SK-N-MC (cell line): ENCODE measurements at regions not wholly inside any gene's neighbourhood (a gene's known extent, or its start where the extent isn't known, plus 50 kb on each side); places are given as distances from the start of the nearest gene placed in this dataset.

ENCODE experiments used
- DNase-seq: peaks from one replicate; pipeline ENCODE4 v3.0.0-alpha.2; 2011; ENCODE audit warnings: low read depth, low spot score
- H3K27ac ChIP-seq: fragments of 200-600 bp; sonication (generic); 2 replicates; pipeline ENCODE4 v1.5.1; 2016; ENCODE audit warnings: mixed run types
- H3K36me3 ChIP-seq: fragments of 200-600 bp; sonication (generic); 2 replicates; pipeline ENCODE4 v1.6.1; 2017; ENCODE audit warnings: antibody characterized with exemption, low read length, mixed read lengths; ENCODE audit not compliant: insufficient read depth
- H3K4me3 ChIP-seq: fragments of 200-600 bp; sonication (generic); 2 replicates; pipeline ENCODE4 v1.5.1; 2016
- H3K9ac ChIP-seq: fragments of 200-600 bp; sonication (generic); 2 replicates; pipeline ENCODE4 v1.8.0; 2017; ENCODE audit warnings: mixed run types, mixed read lengths; ENCODE audit not compliant: insufficient read length
- H3K9me3 ChIP-seq: fragments of 200-600 bp; sonication (generic); 2 replicates; pipeline ENCODE4 v1.6.1; 2017; ENCODE audit warnings: low read depth, mild to moderate bottlenecking, antibody characterized with exemption, low read length, moderate library complexity, mixed read lengths
- EZH2 ChIP-seq: fragments of 200-600 bp; sonication (generic); IDR thresholded peaks from one replicate; pipeline ENCODE4 v1.6.1; 2017; ENCODE audit warnings: antibody characterized with exemption
- FOXP2 ChIP-seq: optimal IDR thresholded peaks from 2 replicates; pipeline ENCODE3; 2011; ENCODE audit warnings: mild to moderate bottlenecking, moderate library complexity; ENCODE audit not compliant: insufficient read depth; ENCODE audit errors: extremely low read length, control extremely low read depth
- POLR2AphosphoS5 ChIP-seq: IDR thresholded peaks from 2 replicates; pipeline ENCODE4 v1.6.1; 2012; ENCODE audit warnings: mild to moderate bottlenecking, low read depth, low read length, borderline replicate concordance

- H3K4me3 ChIP-seq: no peak overlapping the region
- no peak overlapping the region for H3K9ac ChIP-seq
- H3K36me3 ChIP-seq: no peaks in the 10 kb centered on the region
- H3K9me3 ChIP-seq: no peaks in the 10 kb centered on the region
- no peak for DNase-seq
- H3K27ac ChIP-seq: no peak overlapping the region
- TF ChIP-seq POLR2AphosphoS5: no peak
- no peak for TF ChIP-seq EZH2
- TF ChIP-seq FOXP2: no peak
Measured at GRCh38 chr10:44035474-44036197, 349.3 kb downstream of the CXCL12 start.

DNA sequence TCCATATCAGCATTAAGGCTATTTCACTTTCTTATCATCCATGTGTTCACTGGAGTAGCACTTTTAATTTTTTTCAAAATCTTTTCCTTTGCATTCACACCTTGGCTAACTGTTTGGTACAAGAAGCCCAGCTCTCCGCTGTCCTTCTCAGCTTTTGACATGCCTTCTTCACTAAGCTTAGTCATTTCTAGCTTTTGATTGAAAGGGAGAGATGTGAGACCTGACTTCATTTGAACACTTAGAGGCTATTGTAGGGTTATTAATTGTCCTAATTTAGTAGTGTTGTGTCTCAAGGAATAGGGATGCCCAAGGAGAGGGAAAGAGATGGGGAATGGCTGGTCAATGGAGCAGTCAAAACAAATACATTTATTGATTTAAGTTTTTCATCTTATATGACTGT, 350.0 kb downstream of the CXCL12 start:
- DNase-seq: no peak
- H3K36me3 ChIP-seq: no peaks in the 10 kb centered on the region
- TF ChIP-seq POLR2AphosphoS5 (no peak), FOXP2 (no peak), EZH2 (no peak)
- no peaks in the 10 kb centered on the region for H3K9me3 ChIP-seq
- no peak overlapping the region for H3K4me3 ChIP-seq
- H3K9ac ChIP-seq: no peak overlapping the region
- no peak overlapping the region for H3K27ac ChIP-seq

GRCh38 chr10:44033008-44033407, 351.9 kb downstream of the CXCL12 start:
- TF ChIP-seq POLR2AphosphoS5: no peak
- TF ChIP-seq FOXP2: no peak
- TF ChIP-seq EZH2: no peak
- no peaks in the 10 kb centered on the region for H3K36me3 ChIP-seq
- no peak overlapping the region for H3K27ac ChIP-seq
- H3K9me3 ChIP-seq: no peaks in the 10 kb centered on the region
- H3K9ac ChIP-seq: no peak overlapping the region
- no peak for DNase-seq
- H3K4me3 ChIP-seq: no peak overlapping the region

- Histone ChIP-seq H3K9me3 (no peaks in the 10 kb centered on the region), H3K36me3 (no peaks in the 10 kb centered on the region), H3K4me3 (no peak overlapping the region), H3K9ac (no peak overlapping the region), H3K27ac (no peak overlapping the region)
- TF ChIP-seq FOXP2 (no peak), POLR2AphosphoS5 (no peak), EZH2 (no peak)
- no peak for DNase-seq
Measured at GRCh38 chr10:44032216-44032615, 352.7 kb downstream of the CXCL12 start.

DNA sequence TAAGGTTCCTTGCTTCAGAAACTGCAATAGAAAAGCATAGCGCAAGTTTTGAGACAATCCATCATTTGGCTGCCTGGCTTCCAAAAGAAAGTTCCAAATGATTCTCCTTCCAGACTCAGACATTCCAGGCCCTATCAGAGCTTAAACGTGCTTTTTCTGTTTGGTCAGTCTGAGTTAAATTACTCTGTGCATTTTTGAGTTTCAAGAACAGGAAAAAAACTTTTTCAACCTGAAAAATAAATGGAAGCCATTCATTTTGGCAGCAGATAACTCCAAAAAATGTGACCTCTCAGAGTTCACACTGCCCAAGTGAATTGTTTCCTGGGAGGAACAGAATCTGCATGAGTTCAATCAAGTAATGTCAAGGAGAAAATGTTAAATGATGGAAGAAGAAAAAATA, 354.2 kb downstream of the CXCL12 start:
- TF ChIP-seq EZH2 (no peak), FOXP2 (no peak), POLR2AphosphoS5 (no peak)
- Histone ChIP-seq H3K27ac (no peak overlapping the region), H3K9ac (no peak overlapping the region), H3K4me3 (no peak overlapping the region), H3K36me3 (no peaks in the 10 kb centered on the region), H3K9me3 (no peaks in the 10 kb centered on the region)
- no peak for DNase-seq

DNA sequence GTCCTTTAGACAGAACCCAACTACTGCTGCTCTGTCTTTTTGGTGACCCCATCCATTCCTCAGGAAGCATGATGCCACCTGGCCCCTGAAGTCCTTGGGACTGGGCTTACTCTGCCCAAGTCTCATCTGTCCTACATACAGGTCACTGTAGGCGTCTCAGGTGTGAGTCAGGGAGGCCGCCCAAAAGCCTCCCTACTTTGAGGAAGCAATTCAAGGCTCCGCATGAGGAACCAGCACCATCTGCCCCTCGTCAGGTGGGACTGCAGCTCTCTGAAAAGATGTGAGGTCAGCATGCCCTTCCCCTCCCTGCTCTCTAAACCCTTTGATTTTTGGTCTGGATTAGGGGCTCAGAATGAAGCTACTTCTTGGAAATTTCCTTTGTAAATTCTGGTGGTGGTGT, 354.8 kb downstream of the CXCL12 start:
- no peak overlapping the region for H3K9ac ChIP-seq
- DNase-seq: no peak
- no peak for TF ChIP-seq FOXP2
- no peak for TF ChIP-seq POLR2AphosphoS5
- TF ChIP-seq EZH2: no peak
- H3K27ac ChIP-seq: no peak overlapping the region
- no peak overlapping the region for H3K4me3 ChIP-seq
- H3K9me3 ChIP-seq: no peaks in the 10 kb centered on the region
- no peaks in the 10 kb centered on the region for H3K36me3 ChIP-seq

GRCh38 chr10:44028384-44029137, 356.3 kb downstream of the CXCL12 start:
- no peak overlapping the region for H3K9ac ChIP-seq
- H3K9me3 ChIP-seq: no peaks in the 10 kb centered on the region
- H3K27ac ChIP-seq: no peak overlapping the region
- no peak overlapping the region for H3K4me3 ChIP-seq
- TF ChIP-seq EZH2 (no peak), POLR2AphosphoS5 (no peak), FOXP2 (no peak)
- no peaks in the 10 kb centered on the region for H3K36me3 ChIP-seq
- no peak for DNase-seq

GRCh38 chr10:44024356-44025116, 360.4 kb downstream of the CXCL12 start:
- TF ChIP-seq FOXP2: no peak
- no peak for TF ChIP-seq POLR2AphosphoS5
- no peak for TF ChIP-seq EZH2
- DNase-seq: no peak
- Histone ChIP-seq H3K36me3 (no peaks in the 10 kb centered on the region), H3K9me3 (no peaks in the 10 kb centered on the region), H3K9ac (no peak overlapping the region), H3K4me3 (no peak overlapping the region), H3K27ac (no peak overlapping the region)

GRCh38 chr10:44023517-44023916, 361.4 kb downstream of the CXCL12 start:
- Histone ChIP-seq H3K9ac (no peak overlapping the region), H3K27ac (no peak overlapping the region), H3K36me3 (no peaks in the 10 kb centered on the region), H3K9me3 (no peaks in the 10 kb centered on the region), H3K4me3 (no peak overlapping the region)
- TF ChIP-seq FOXP2 (no peak), EZH2 (no peak), POLR2AphosphoS5 (no peak)
- DNase-seq: no peak
